AG04449 (cell line): ENCODE measurements at regions not wholly inside any gene's neighbourhood (a gene's known extent, or its start where the extent isn't known, plus 50 kb on each side); places are given as distances from the start of the nearest gene placed in this dataset.

Source experiments
- CTCF ChIA-PET: fragments of 350-600 bp; formaldehyde crosslinking; extraction: SDS; loops from one replicate; lab custom pipeline; 2021; ENCODE audit warnings: antibody characterized with exemption; lab: Yijun Ruan, JAX
- POLR2A ChIA-PET: fragments of 400-600, 350-600 bp; formaldehyde crosslinking; extraction: SDS; loops from one replicate; lab custom pipeline; 2020; ENCODE audit warnings: antibody characterized with exemption, inconsistent platforms; lab: Yijun Ruan, JAX
- DNase-seq: peaks from one replicate; pipeline ENCODE4 v3.0.0-alpha.2; 2010; ENCODE audit warnings: low read depth, low spot score
- H3K4me3 ChIP-seq: 2 replicates; pipeline ENCODE4 v1.5.1; 2011; ENCODE audit warnings: low read depth, mild to moderate bottlenecking, control low read depth, low read length
- CTCF ChIP-seq: IDR thresholded peaks from one replicate; pipeline ENCODE4 v1.5.1; 2011; ENCODE audit warnings: mild to moderate bottlenecking, moderate library complexity, low read length, control low read depth, inconsistent platforms; ENCODE audit not compliant: insufficient read depth; ENCODE audit errors: missing control alignments

GRCh38 chr1:83698644-83699043 is 300.3 kb downstream of the TTLL7 start:
- ChIA-PET POLR2A (no interaction called here), CTCF (no interaction called here)
- no peak overlapping the region for H3K4me3 ChIP-seq
- DNase-seq, result no peak
- TF ChIP-seq CTCF, result no peak

GRCh38 chr1:83697961-83698360 is 301.0 kb downstream of the TTLL7 start:
- no peak overlapping the region for H3K4me3 ChIP-seq
- no peak for DNase-seq
- TF ChIP-seq CTCF, result no peak
- POLR2A ChIA-PET, result no interaction called here
- CTCF ChIA-PET, result no interaction called here

GRCh38 chr1:83697220-83697619 is 301.7 kb downstream of the TTLL7 start:
- no peak overlapping the region for H3K4me3 ChIP-seq
- no peak for TF ChIP-seq CTCF
- ChIA-PET CTCF (no interaction called here), POLR2A (no interaction called here)
- DNase-seq, result no peak

- no peak overlapping the region for H3K4me3 ChIP-seq
- TF ChIP-seq CTCF, result no peak
- ChIA-PET CTCF (no interaction called here), POLR2A (no interaction called here)
- no peak for DNase-seq
These were observed 304.5 kb downstream of the TTLL7 start for GRCh38 chr1:83694449-83694848.

- no peak overlapping the region for H3K4me3 ChIP-seq
- CTCF ChIA-PET, result no interaction called here
These were observed 305.4 kb downstream of the TTLL7 start for GRCh38 chr1:83693427-83694126.

More at GRCh38 chr1:83693427-83694126, 305.4 kb downstream of the TTLL7 start:
- DNase-seq, result no peak
- POLR2A ChIA-PET, result no interaction called here
- no peak for TF ChIP-seq CTCF
